Liver (tissue), 3 donors: ENCODE measurements at regions not wholly inside any gene's neighbourhood (a gene's known extent, or its start where the extent isn't known, plus 50 kb on each side); places are given as distances from the start of the nearest gene placed in this dataset.

Experiments
- ATF3 ChIP-seq: IDR thresholded peaks from 2 replicates; pipeline ENCODE4 v1.6.1; 2016; ENCODE audit warnings: antibody characterized with exemption
- CTCF ChIP-seq: fragments of 150-350 bp; IDR thresholded peaks from 2 replicates; pipeline ENCODE4 v1.5.1; 2017; ENCODE audit warnings: improper control_type of control experiment, low read depth, low read length; ENCODE audit not compliant: missing input control
- GABPA ChIP-seq, 2 donors: IDR thresholded peaks in 1 of 2; conservative IDR thresholded peaks in 1 of 2; 2 replicates each; pipeline ENCODE4 v1.6.1; 2016; ENCODE audit warnings: antibody characterized with exemption in 2 of 2, mild to moderate bottlenecking in 1 of 2, moderate library complexity in 1 of 2
- HNF4A ChIP-seq, 2 donors: conservative IDR thresholded peaks; 2 replicates each; pipeline ENCODE4 v1.6.1; 2016; ENCODE audit warnings: antibody characterized with exemption in 2 of 2, mild to moderate bottlenecking in 2 of 2
- REST ChIP-seq: IDR thresholded peaks from 2 replicates; pipeline ENCODE4 v1.6.1; 2016; ENCODE audit warnings: antibody characterized with exemption, mild to moderate bottlenecking
- SP1 ChIP-seq: IDR thresholded peaks from 2 replicates; pipeline ENCODE4 v1.6.1; 2018; ENCODE audit warnings: antibody characterized with exemption, mild to moderate bottlenecking
- YY1 ChIP-seq: IDR thresholded peaks from 2 replicates; pipeline ENCODE4 v1.6.1; 2016; ENCODE audit warnings: antibody characterized with exemption, mild to moderate bottlenecking
- donor health status: healthy.
- donor health status: healthy.

GRCh38 chr22:26744892-26745808, 87.8 kb downstream of the MIAT start:
- no peak for TF ChIP-seq REST
- no peak for TF ChIP-seq CTCF
- no peak for TF ChIP-seq SP1
- no peak for TF ChIP-seq HNF4A (conservative IDR thresholded peaks at IDR 0.05)
- no peak for TF ChIP-seq YY1
- TF ChIP-seq ATF3, result no peak
- no peak for TF ChIP-seq GABPA (IDR thresholded peaks at IDR 0.05 in 1 of 2, conservative IDR thresholded peaks at IDR 0.05 in 1 of 2)
